ENCODE measurements at regions not wholly inside any gene's neighbourhood (a gene's known extent, or its start where the extent isn't known, plus 50 kb on each side); places are given as distances from the start of the nearest gene placed in this dataset.

DNA sequence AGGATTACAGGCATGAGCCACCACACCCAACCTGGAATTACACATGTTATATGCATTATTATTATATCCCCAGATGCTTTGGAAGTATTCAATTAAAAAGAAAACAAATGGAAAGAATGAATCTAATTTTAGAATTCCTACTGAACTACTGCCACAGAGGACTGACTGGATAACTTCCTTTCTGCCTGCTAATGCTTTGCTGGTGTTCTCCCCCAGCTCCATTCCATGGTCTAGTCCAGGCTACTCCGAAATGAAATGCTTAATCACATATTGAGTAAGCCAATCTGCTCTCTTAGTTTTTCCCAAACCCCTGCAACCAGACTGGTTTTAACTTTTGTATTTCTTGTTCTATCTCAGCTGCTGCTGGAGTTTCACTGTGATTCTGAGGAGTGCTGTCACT is 519.1 kb downstream of the SOX11 start:
- TF ChIP-seq, protein P1, sequence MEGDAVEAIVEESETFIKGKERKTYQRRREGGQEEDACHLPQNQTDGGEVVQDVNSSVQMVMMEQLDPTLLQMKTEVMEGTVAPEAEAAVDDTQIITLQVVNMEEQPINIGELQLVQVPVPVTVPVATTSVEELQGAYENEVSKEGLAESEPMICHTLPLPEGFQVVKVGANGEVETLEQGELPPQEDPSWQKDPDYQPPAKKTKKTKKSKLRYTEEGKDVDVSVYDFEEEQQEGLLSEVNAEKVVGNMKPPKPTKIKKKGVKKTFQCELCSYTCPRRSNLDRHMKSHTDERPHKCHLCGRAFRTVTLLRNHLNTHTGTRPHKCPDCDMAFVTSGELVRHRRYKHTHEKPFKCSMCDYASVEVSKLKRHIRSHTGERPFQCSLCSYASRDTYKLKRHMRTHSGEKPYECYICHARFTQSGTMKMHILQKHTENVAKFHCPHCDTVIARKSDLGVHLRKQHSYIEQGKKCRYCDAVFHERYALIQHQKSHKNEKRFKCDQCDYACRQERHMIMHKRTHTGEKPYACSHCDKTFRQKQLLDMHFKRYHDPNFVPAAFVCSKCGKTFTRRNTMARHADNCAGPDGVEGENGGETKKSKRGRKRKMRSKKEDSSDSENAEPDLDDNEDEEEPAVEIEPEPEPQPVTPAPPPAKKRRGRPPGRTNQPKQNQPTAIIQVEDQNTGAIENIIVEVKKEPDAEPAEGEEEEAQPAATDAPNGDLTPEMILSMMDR (IDR thresholded peaks at IDR 0.05 in 8 of 11, conservative IDR thresholded peaks at IDR 0.05 in 3 of 11): no peak
- TF ChIP-seq POLR2AphosphoS5 (IDR thresholded peaks at IDR 0.05): no peak

All from spleen (tissue), 7 donors.